GM23338 (cell line): ENCODE measurements at regions not wholly inside any gene's neighbourhood (a gene's known extent, or its start where the extent isn't known, plus 50 kb on each side); places are given as distances from the start of the nearest gene placed in this dataset.

Source experiments
- ATAC-seq: fragments of 200-7000 bp; cut with Tn5 transposase; 3 replicates; pipeline ENCODE4 v1.9.1; 2020
- DNase-seq: peaks from one replicate; pipeline ENCODE4 v3.0.0-alpha.2; 2015; ENCODE audit warnings: low spot score
- H2AFZ ChIP-seq: fragments of 200-600 bp; sonication (generic); 2 replicates; pipeline ENCODE4 v1.8.0; 2016; ENCODE audit warnings: antibody characterized with exemption, mild to moderate bottlenecking, moderate library complexity
- H3F3A ChIP-seq: fragments of 200-600 bp; sonication (generic); replicated peaks from 2 replicates; pipeline ENCODE4 v1.8.0; 2017; ENCODE audit warnings: antibody characterized with exemption, mixed run types, low read depth
- H3K27ac ChIP-seq: fragments of 200-600 bp; sonication (generic); 2 replicates; pipeline ENCODE4 v1.6.1; 2016; ENCODE audit warnings: low read depth
- H3K27me3 ChIP-seq: fragments of 200-600 bp; sonication (generic); 2 replicates; pipeline ENCODE4 v1.8.0; 2016; ENCODE audit warnings: mild to moderate bottlenecking, mixed run types, moderate library complexity; ENCODE audit not compliant: insufficient read depth
- H3K36me3 ChIP-seq: fragments of 200-600 bp; sonication (generic); 2 replicates; pipeline ENCODE4 v1.8.0; 2016; ENCODE audit warnings: mild to moderate bottlenecking; ENCODE audit not compliant: insufficient read depth
- H3K4me1 ChIP-seq: fragments of 200-600 bp; sonication (generic); 2 replicates; pipeline ENCODE4 v1.8.0; 2016; ENCODE audit warnings: mild to moderate bottlenecking, moderate library complexity; ENCODE audit not compliant: insufficient read depth
- H3K4me2 ChIP-seq: fragments of 200-600 bp; sonication (generic); 2 replicates; pipeline ENCODE4 v1.7.1; 2017; ENCODE audit warnings: mixed run types
- H3K4me3 ChIP-seq: fragments of 200-600 bp; sonication (generic); 2 replicates; pipeline ENCODE4 v1.6.1; 2016; ENCODE audit warnings: mixed run types
- H3K79me2 ChIP-seq: fragments of 200-600 bp; sonication (generic); replicated peaks from 2 replicates; pipeline ENCODE4 v1.8.0; 2017; ENCODE audit warnings: mild to moderate bottlenecking; ENCODE audit not compliant: insufficient read depth
- H3K9me2 ChIP-seq: fragments of 200-600 bp; sonication (generic); 2 replicates; pipeline ENCODE4 v1.8.0; 2017; ENCODE audit not compliant: insufficient read depth
- H4K20me1 ChIP-seq: fragments of 200-600 bp; sonication (generic); replicated peaks from 2 replicates; pipeline ENCODE4 v1.8.0; 2017; ENCODE audit warnings: mild to moderate bottlenecking; ENCODE audit not compliant: insufficient read depth
- H3K27ac Mint-ChIP-seq: 2 replicates; pipeline ENCODE4 v1.8.0; 2020; ENCODE audit warnings: inconsistent platforms, mild to moderate bottlenecking, moderate library complexity, mixed read lengths
- H3K27me3 Mint-ChIP-seq: 3 replicates; pipeline ENCODE4 v1.8.0; 2022; ENCODE audit warnings: low read depth, mild to moderate bottlenecking, moderate library complexity, mixed read lengths, inconsistent platforms; ENCODE audit not compliant: insufficient read depth, poor library complexity
- H3K36me3 Mint-ChIP-seq: 3 replicates; pipeline ENCODE4 v1.8.0; 2021; ENCODE audit warnings: low read depth, mild to moderate bottlenecking, inconsistent platforms, moderate library complexity, mixed read lengths
- H3K4me1 Mint-ChIP-seq: 3 replicates; pipeline ENCODE4 v1.8.0; 2020; ENCODE audit warnings: mild to moderate bottlenecking, inconsistent platforms, mixed read lengths
- H3K4me3 Mint-ChIP-seq: 3 replicates; pipeline ENCODE4 v1.8.0; 2021; ENCODE audit warnings: moderate library complexity, mild to moderate bottlenecking, inconsistent platforms, mixed read lengths
- H3K9me3 Mint-ChIP-seq: 3 replicates; pipeline ENCODE4 v1.8.0; 2020; ENCODE audit warnings: moderate library complexity, mild to moderate bottlenecking, inconsistent platforms, mixed read lengths
- CREB1 ChIP-seq: fragments of 250-450 bp; sonication (Bioruptor Pico); IDR thresholded peaks from 2 replicates; pipeline ENCODE4 v1.5.0; 2020; ENCODE audit warnings: low read depth, mild to moderate bottlenecking, moderate library complexity
- EZH2 ChIP-seq: fragments of 200-600 bp; sonication (generic); IDR thresholded peaks from one replicate; pipeline ENCODE4 v1.8.0; 2017; ENCODE audit warnings: antibody characterized with exemption, mild to moderate bottlenecking, low read depth; ENCODE audit not compliant: unreplicated experiment
- EZH2phosphoT487 ChIP-seq: fragments of 200-600 bp; sonication (generic); IDR thresholded peaks from one replicate; pipeline ENCODE4 v1.8.1; 2018; ENCODE audit warnings: antibody characterized with exemption; ENCODE audit not compliant: unreplicated experiment
- JUNB ChIP-seq: IDR thresholded peaks from one replicate; pipeline ENCODE4 v1.6.1; 2016; ENCODE audit warnings: antibody characterized with exemption; ENCODE audit not compliant: unreplicated experiment
- NANOG ChIP-seq: IDR thresholded peaks from 2 replicates; pipeline ENCODE4 v1.6.1; 2016; ENCODE audit warnings: antibody characterized with exemption, borderline replicate concordance
- POLR2AphosphoS5 ChIP-seq: IDR thresholded peaks from 2 replicates; pipeline ENCODE4 v1.6.1; 2016; ENCODE audit warnings: antibody characterized with exemption, low read depth
- STAT1 ChIP-seq: IDR thresholded peaks from one replicate; pipeline ENCODE4 v1.6.1; 2016; ENCODE audit warnings: antibody characterized with exemption; ENCODE audit not compliant: unreplicated experiment
- ZNF114 ChIP-seq: fragments of 250-450 bp; sonication (Bioruptor Pico); IDR thresholded peaks from 2 replicates; pipeline ENCODE4 v1.5.0; 2020; ENCODE audit warnings: mild to moderate bottlenecking, moderate library complexity
- ZNF331 ChIP-seq: fragments of 250-450 bp; sonication (Bioruptor Pico); IDR thresholded peaks from 2 replicates; pipeline ENCODE4 v1.5.0; 2020; ENCODE audit warnings: low read depth, mild to moderate bottlenecking, moderate library complexity
- TF ChIP-seq, protein P1 (sequence below), 2 experiments: fragments of 200-600 bp in 1 of 2; sonication (generic) in 1 of 2; conservative IDR thresholded peaks; 2 replicates each; pipeline versions ENCODE4 v1.5.1 to v1.6.1; 2016 to 2017; ENCODE audit warnings: antibody characterized with exemption in 2 of 2, low read depth in 2 of 2, mild to moderate bottlenecking in 2 of 2, moderate library complexity in 1 of 2
- TF ChIP-seq, protein P2 (sequence below): IDR thresholded peaks from one replicate; pipeline ENCODE4 v1.6.1; 2018; ENCODE audit warnings: antibody characterized with exemption; ENCODE audit not compliant: unreplicated experiment

DNA sequence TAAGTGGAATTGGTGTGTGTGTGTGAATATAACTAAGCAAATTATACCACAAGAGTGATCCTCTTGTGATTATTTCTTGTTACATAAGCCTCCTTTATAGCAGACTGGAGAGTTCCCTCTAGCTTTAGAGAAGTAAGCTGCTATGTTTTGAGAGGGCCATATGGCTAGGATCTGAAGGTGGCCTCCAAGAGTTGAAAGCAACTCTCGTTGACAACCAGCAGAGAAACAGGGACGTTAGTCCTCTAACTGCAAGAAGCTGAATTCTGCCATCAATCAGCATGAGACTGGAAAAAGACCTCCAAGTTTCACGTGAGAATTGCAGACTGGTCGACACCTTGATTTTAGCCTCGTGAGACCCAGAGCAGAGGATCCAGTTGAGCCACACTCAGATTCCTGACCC is 278.5 kb upstream of the ZNF717 start:
- Histone ChIP-seq H3K36me3 (no peaks in the 10 kb centered on the region), H4K20me1 (no peaks in the 10 kb centered on the region), H3K4me1 (peaks cover 20% of the 10 kb centered on the region; the same call in 1 of the 2 replicates), H3F3A (no peaks in the 10 kb centered on the region), H3K4me2 (no peak overlapping the region), H3K27me3 (no peaks in the 10 kb centered on the region), H3K9me2 (no peaks in the 10 kb centered on the region), H3K79me2 (no peaks in the 10 kb centered on the region), H3K27ac (no peak overlapping the region), H3K4me3 (no peak overlapping the region), H2AFZ (no peak overlapping the region)
- H3K27me3 Mint-ChIP-seq, result peaks cover 2% of the 10 kb centered on the region
- TF ChIP-seq EZH2phosphoT487 (no peak), JUNB (no peak), ZNF331 (CRISPR knock-in tag) (no peak)
- peaks cover 27% of the 10 kb centered on the region; the same call in 2 of the 3 replicates for H3K36me3 Mint-ChIP-seq
- ATAC-seq, result no peak
- peaks cover 23% of the 10 kb centered on the region for H3K4me1 Mint-ChIP-seq
- no peak overlapping the region; the same call in 1 of the 2 replicates for H3K27ac Mint-ChIP-seq
- H3K9me3 Mint-ChIP-seq, result peaks cover 13% of the 10 kb centered on the region
- DNase-seq, result no peak
- H3K4me3 Mint-ChIP-seq, result no peak overlapping the region

DNA sequence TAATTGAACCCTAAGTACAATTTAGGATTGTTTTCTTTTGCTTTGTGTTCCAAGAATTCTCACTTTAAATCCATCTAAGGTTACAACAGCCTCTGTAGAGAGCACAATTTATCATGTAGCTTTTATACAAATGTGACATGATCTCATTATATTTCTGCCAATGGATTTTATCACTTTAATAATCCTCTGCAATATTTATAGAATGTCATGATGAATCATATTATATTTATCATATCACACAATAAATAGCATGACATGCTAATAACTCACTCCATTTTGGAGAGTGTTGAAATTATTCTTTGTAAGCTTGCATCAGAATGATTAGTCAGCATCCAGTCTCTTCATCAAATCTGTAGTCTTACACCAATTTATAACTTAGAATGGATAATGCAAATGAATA is 280.6 kb upstream of the ZNF717 start:
- Histone ChIP-seq H3K4me1 (peaks cover 20% of the 10 kb centered on the region; the same call in 1 of the 2 replicates), H3F3A (no peaks in the 10 kb centered on the region), H3K4me2 (no peak overlapping the region), H2AFZ (no peak overlapping the region), H3K9me2 (no peaks in the 10 kb centered on the region), H3K27ac (no peak overlapping the region), H3K79me2 (no peaks in the 10 kb centered on the region), H3K36me3 (no peaks in the 10 kb centered on the region; the same call in 1 of the 2 replicates), H3K27me3 (no peaks in the 10 kb centered on the region), H4K20me1 (no peaks in the 10 kb centered on the region), H3K4me3 (no peak overlapping the region)
- no peak for DNase-seq
- Mint-ChIP-seq H3K4me3 (no peak overlapping the region), H3K27ac (peak overlapping the region; percentile 63; the same call in 1 of the 2 replicates), H3K9me3 (peaks cover 24% of the 10 kb centered on the region), H3K4me1 (peaks cover 34% of the 10 kb centered on the region), H3K36me3 (peaks cover 30% of the 10 kb centered on the region; the same call in 2 of the 3 replicates), H3K27me3 (peaks cover 2% of the 10 kb centered on the region)
- ATAC-seq, result no peak
- TF ChIP-seq NANOG (no peak), ZNF331 (CRISPR knock-in tag) (no peak), CREB1 (CRISPR knock-in tag) (no peak), EZH2 (no peak), POLR2AphosphoS5 (no peak), EZH2phosphoT487 (no peak), ZNF114 (no peak)
- TF ChIP-seq, protein P1, sequence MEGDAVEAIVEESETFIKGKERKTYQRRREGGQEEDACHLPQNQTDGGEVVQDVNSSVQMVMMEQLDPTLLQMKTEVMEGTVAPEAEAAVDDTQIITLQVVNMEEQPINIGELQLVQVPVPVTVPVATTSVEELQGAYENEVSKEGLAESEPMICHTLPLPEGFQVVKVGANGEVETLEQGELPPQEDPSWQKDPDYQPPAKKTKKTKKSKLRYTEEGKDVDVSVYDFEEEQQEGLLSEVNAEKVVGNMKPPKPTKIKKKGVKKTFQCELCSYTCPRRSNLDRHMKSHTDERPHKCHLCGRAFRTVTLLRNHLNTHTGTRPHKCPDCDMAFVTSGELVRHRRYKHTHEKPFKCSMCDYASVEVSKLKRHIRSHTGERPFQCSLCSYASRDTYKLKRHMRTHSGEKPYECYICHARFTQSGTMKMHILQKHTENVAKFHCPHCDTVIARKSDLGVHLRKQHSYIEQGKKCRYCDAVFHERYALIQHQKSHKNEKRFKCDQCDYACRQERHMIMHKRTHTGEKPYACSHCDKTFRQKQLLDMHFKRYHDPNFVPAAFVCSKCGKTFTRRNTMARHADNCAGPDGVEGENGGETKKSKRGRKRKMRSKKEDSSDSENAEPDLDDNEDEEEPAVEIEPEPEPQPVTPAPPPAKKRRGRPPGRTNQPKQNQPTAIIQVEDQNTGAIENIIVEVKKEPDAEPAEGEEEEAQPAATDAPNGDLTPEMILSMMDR (conservative IDR thresholded peaks at IDR 0.05; ENCODE audit: low read depth in 2 of 2), result no peak

DNA sequence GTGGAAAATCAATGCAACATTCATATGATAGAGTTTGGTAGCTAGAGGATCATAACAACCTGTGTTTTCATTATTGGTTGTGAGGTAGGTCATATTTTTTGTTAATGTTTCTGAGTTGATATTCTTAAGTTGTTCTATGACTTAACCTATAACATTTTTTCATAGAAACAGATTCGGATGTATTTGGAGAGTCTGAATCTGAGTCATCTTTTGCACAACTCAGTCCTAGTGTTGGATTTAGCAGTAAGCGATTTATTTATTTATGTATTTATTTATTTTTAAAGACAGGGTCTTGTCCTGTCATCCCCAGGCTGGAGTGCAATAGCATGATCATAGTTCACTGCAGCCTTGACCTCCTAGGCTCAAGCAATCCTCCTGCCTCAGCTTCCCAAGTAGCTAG is 292.8 kb upstream of the ZNF717 start:
- Histone ChIP-seq H3K4me1 (peaks cover 4% of the 10 kb centered on the region; the same call in 1 of the 2 replicates), H3K4me3 (no peak overlapping the region), H3F3A (no peaks in the 10 kb centered on the region), H3K27ac (no peak overlapping the region), H3K27me3 (no peaks in the 10 kb centered on the region), H2AFZ (no peak overlapping the region), H3K9me2 (no peaks in the 10 kb centered on the region), H3K36me3 (no peaks in the 10 kb centered on the region), H4K20me1 (no peaks in the 10 kb centered on the region), H3K79me2 (no peaks in the 10 kb centered on the region), H3K4me2 (no peak overlapping the region)
- H3K4me3 Mint-ChIP-seq, result no peak overlapping the region
- H3K27ac Mint-ChIP-seq, result no peak overlapping the region
- no peak for ATAC-seq
- H3K4me1 Mint-ChIP-seq, result peaks cover 15% of the 10 kb centered on the region; the same call in 2 of the 3 replicates
- no peaks in the 10 kb centered on the region for H3K27me3 Mint-ChIP-seq
- DNase-seq, result no peak
- TF ChIP-seq CREB1 (CRISPR knock-in tag) (no peak), NANOG (no peak), JUNB (no peak), STAT1 (no peak), ZNF331 (CRISPR knock-in tag) (no peak), ZNF114 (no peak)
- TF ChIP-seq, protein P2, sequence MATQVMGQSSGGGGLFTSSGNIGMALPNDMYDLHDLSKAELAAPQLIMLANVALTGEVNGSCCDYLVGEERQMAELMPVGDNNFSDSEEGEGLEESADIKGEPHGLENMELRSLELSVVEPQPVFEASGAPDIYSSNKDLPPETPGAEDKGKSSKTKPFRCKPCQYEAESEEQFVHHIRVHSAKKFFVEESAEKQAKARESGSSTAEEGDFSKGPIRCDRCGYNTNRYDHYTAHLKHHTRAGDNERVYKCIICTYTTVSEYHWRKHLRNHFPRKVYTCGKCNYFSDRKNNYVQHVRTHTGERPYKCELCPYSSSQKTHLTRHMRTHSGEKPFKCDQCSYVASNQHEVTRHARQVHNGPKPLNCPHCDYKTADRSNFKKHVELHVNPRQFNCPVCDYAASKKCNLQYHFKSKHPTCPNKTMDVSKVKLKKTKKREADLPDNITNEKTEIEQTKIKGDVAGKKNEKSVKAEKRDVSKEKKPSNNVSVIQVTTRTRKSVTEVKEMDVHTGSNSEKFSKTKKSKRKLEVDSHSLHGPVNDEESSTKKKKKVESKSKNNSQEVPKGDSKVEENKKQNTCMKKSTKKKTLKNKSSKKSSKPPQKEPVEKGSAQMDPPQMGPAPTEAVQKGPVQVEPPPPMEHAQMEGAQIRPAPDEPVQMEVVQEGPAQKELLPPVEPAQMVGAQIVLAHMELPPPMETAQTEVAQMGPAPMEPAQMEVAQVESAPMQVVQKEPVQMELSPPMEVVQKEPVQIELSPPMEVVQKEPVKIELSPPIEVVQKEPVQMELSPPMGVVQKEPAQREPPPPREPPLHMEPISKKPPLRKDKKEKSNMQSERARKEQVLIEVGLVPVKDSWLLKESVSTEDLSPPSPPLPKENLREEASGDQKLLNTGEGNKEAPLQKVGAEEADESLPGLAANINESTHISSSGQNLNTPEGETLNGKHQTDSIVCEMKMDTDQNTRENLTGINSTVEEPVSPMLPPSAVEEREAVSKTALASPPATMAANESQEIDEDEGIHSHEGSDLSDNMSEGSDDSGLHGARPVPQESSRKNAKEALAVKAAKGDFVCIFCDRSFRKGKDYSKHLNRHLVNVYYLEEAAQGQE, result no peak
- TF ChIP-seq, protein P1 (conservative IDR thresholded peaks at IDR 0.05; ENCODE audit: low read depth in 2 of 2), result no peak
- H3K36me3 Mint-ChIP-seq, result no peaks in the 10 kb centered on the region; the same call in 2 of the 3 replicates
- H3K9me3 Mint-ChIP-seq, result no peaks in the 10 kb centered on the region
